Heart left ventricle (tissue), 16 donors: ENCODE measurements at regions not wholly inside any gene's neighbourhood (a gene's known extent, or its start where the extent isn't known, plus 50 kb on each side); places are given as distances from the start of the nearest gene placed in this dataset.

Source experiments
- ATAC-seq, 4 donors: fragments of 200-7000 bp; cut with Tn5 transposase; one replicate each; pipeline ENCODE4 v1.9.1; 2020 to 2022; ENCODE audit warnings: moderate library complexity in 4 of 4, mild to moderate bottlenecking in 3 of 4, moderate number of reproducible peaks in 1 of 4
- DNase-seq, 5 donors: peaks; one replicate each; pipeline ENCODE4 v3.0.0-alpha.2; 2020
- H3K27ac ChIP-seq, 12 donors: fragments of 200-600 bp; sonication (generic) in 4 of 12; one replicate each; pipeline versions ENCODE4 v1.5.0 to v1.8.0; 2016 to 2022; ENCODE audit warnings: mild to moderate bottlenecking in 2 of 12
- H3K27me3 ChIP-seq, 9 donors: fragments of 200-600 bp; sonication (generic) in 2 of 9; one replicate each; pipeline versions ENCODE4 v1.5.1 to v1.8.0; 2016 to 2022; ENCODE audit warnings: mild to moderate bottlenecking in 3 of 9
- H3K36me3 ChIP-seq, 9 donors: fragments of 200-600 bp; sonication (generic) in 2 of 9; one replicate each; pipeline versions ENCODE4 v1.5.0 to v1.8.0; 2018 to 2022; ENCODE audit warnings: mild to moderate bottlenecking in 2 of 9
- H3K4me1 ChIP-seq, 12 donors: fragments of 200-600 bp; sonication (generic) in 4 of 12; one replicate each; pipeline versions ENCODE4 v1.5.0 to v1.8.0; 2016 to 2022; ENCODE audit warnings: mild to moderate bottlenecking in 3 of 12
- H3K4me3 ChIP-seq, 12 donors: fragments of 200-600 bp; sonication (generic) in 4 of 12; one replicate each; pipeline versions ENCODE4 v1.5.0 to v1.8.0; 2017 to 2022; ENCODE audit warnings: mild to moderate bottlenecking in 9 of 12, moderate library complexity in 4 of 12
- H3K9me3 ChIP-seq, 12 donors: fragments of 200-600 bp; sonication (generic) in 4 of 12; one replicate each; pipeline versions ENCODE4 v1.5.0 to v1.8.0; 2016 to 2022; ENCODE audit warnings: mild to moderate bottlenecking in 1 of 12
- CTCF ChIP-seq, 12 donors: fragments of 200-600 bp; sonication (generic) in 4 of 12; IDR thresholded peaks; one replicate each; pipeline versions ENCODE4 v1.5.0 to v1.8.0; 2018 to 2022; ENCODE audit warnings: antibody characterized with exemption in 12 of 12, mild to moderate bottlenecking in 5 of 12
- POLR2A ChIP-seq, 2 donors: fragments of 450-650 bp; IDR thresholded peaks; one replicate each; pipeline ENCODE4 v1.6.1; 2017; ENCODE audit warnings: antibody characterized with exemption in 2 of 2, mild to moderate bottlenecking in 2 of 2, moderate library complexity in 2 of 2
- WGBS, 4 donors: extraction: QIAGEN DNeasy Blood & Tissue Kit in 2 of 4; methylation state at CpG; one replicate each; pipeline versions ENCODE4 v1.1.5 to v1.1.7; 2013 to 2018; 5-methylcytosine and 5-hydroxymethylcytosine counted together
- intact Hi-C, 10 donors: fragments of 100-400 bp; cut with DNase I; formaldehyde crosslinking; loops; one replicate each; pipeline versions ENCODE4 v1.11.1 to v1.14.2; 2022
- donor health status: ischemic (EF 13 %, LVEDD 7.1; RV severe dilation, severe dysfunction).
- donor health status: healthy with polysubstance abuse.
- donor health status: DM: no; HTN: yes; CAD: no.
- donor health status: DM: no; HTN: no; CAD: no.
- donor health status: ischemic (EF 25% LVEDD 6.9; RV normal size, moderate dysfunction).
- donor health status: ischemic (EF 25% LVEDD 5.7; RV mildly dilated, moderate dysfunction).
- donor health status: healthy.
- donor health status: DM: yes; HTN: yes; CAD: no.
- donor health status: ischemic (EF 35%, LVEDD 5.7; RV mildly dilated, moderate dysfunction).
- donor health status: nonischemic (EF 11% LVEDD 7.7; RV severe dilation, severe dysfunction).
- donor health status: DM: yes; HTN: yes; CAD: no.
- donor health status: PGD.
- donor health status: ischemic (EF 29% LVEDD 5.4; RV normal size, mild dysfunction).
- donor health status: nonischemic (EF 23%, LVEDD 6.1; RV moderate dilation, normal function).

- Histone ChIP-seq H3K36me3 (no peaks in the 10 kb centered on the region), H3K4me3 (no peak overlapping the region), H3K27me3 (no peaks in the 10 kb centered on the region), H3K4me1 (no peaks in the 10 kb centered on the region), H3K27ac (no peak overlapping the region), H3K9me3 (no peaks in the 10 kb centered on the region)
- 79 to 92% (median 90%) methylated on average over 6 of the region's 6 CpGs for WGBS, 4 donors
- intact Hi-C loops, result no loop called here
- no peak for TF ChIP-seq POLR2A (IDR thresholded peaks at IDR 0.05)
- TF ChIP-seq CTCF (IDR thresholded peaks at IDR 0.05), result no peak
- ATAC-seq, result no peak
- no peak for DNase-seq
These were observed 242.0 kb downstream of the SHQ1 start for GRCh38 chr3:72606005-72606800.

DNA sequence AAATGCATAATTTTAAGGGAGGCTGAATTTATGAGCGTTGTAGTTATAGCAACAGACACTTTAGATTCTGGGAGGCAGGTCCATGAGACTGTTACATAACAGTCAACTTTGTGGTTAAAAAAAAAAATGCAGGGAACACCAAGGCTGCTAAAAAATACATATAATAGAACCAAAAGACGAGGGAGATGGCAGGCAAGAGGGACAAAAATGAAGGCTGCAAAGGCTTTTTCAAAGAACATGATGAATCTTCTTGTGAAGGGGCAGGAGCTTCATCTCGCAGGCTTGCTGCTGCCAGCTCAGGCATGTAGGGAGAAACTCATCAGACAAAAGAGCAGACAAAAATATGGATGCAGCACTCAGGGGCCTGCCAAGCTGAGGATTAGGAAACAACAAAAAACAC, 243.9 kb downstream of the SHQ1 start:
- no peak for ATAC-seq
- TF ChIP-seq CTCF (IDR thresholded peaks at IDR 0.05) (no peak), POLR2A (IDR thresholded peaks at IDR 0.05) (no peak)
- no peaks in the 10 kb centered on the region for H3K27me3 ChIP-seq
- H3K4me3 ChIP-seq, result no peak overlapping the region
- H3K36me3 ChIP-seq, result no peaks in the 10 kb centered on the region
- H3K9me3 ChIP-seq, result no peaks in the 10 kb centered on the region
- WGBS, 4 donors, result 84 to 86% (median 85%) methylated on average over 3 of the region's 3 CpGs
- H3K4me1 ChIP-seq, result no peaks in the 10 kb centered on the region
- no peak for DNase-seq
- H3K27ac ChIP-seq, result no peak overlapping the region
- intact Hi-C loops, result no loop called here

GRCh38 chr3:72601983-72602750, 246.1 kb downstream of the SHQ1 start:
- Histone ChIP-seq H3K9me3 (no peaks in the 10 kb centered on the region), H3K4me3 (no peak overlapping the region), H3K4me1 (peaks cover 0 to 6% (median 0%) of the 10 kb centered on the region in 12 donors), H3K36me3 (no peaks in the 10 kb centered on the region), H3K27ac (no peak overlapping the region), H3K27me3 (no peaks in the 10 kb centered on the region)
- WGBS, 4 donors, result 74 to 82% (median 76%) methylated on average over 4 of the region's 4 CpGs
- no peak for TF ChIP-seq POLR2A (IDR thresholded peaks at IDR 0.05)
- DNase-seq, result no peak
- intact Hi-C loops, result no loop called here
- ATAC-seq, result no peak

- H3K27me3 ChIP-seq, result no peaks in the 10 kb centered on the region
- no peaks in the 10 kb centered on the region for H3K36me3 ChIP-seq
- DNase-seq (no peak), ATAC-seq (no peak)
- 61 to 90% (median 67%) methylated on average over 4 to 5 of the region's 5 CpGs for WGBS, 4 donors
- no peak overlapping the region for H3K27ac ChIP-seq
- no peak overlapping the region for H3K4me3 ChIP-seq
- TF ChIP-seq POLR2A (IDR thresholded peaks at IDR 0.05) (no peak), CTCF (IDR thresholded peaks at IDR 0.05) (no peak)
- no peaks in the 10 kb centered on the region for H3K9me3 ChIP-seq
- intact Hi-C loops, result no loop called here
- peaks cover 0 to 6% (median 0%) of the 10 kb centered on the region in 12 donors for H3K4me1 ChIP-seq
These were observed 247.2 kb downstream of the SHQ1 start for GRCh38 chr3:72601060-72601459.
